ENCODE measurements at regions not wholly inside any gene's neighbourhood (a gene's known extent, or its start where the extent isn't known, plus 50 kb on each side); places are given as distances from the start of the nearest gene placed in this dataset.

DNA sequence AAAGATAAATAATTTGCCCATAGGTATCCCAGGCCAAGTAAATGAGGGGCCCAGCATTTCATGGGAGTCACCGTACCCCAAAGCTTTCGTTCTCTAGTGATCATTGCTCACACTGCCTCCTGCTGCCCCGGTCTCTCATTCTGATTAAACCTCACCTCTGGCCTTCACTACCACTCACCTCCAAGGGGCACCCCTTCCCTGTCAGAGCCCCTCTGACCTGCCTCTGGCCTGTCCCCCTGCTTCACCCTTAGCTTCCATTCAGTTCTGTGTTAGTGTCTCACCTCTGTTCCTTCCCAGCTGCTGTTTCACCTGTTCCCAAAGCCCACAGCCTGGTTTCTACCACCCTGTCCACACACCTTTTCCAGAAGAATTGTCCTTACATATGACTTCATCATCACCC, 150.3 kb upstream of the E2F8 start:
- Histone ChIP-seq H3K79me1 (ENCODE audit: low read depth, low read length) (no peaks in the 10 kb centered on the region), H3K56ac (replicated peaks; ENCODE audit: insufficient read length, low read depth, low read length) (no peak overlapping the region), H3K27me3 (replicated peaks in 1 of 4; ENCODE audit: control insufficient read depth in 3 of 4, extremely low read depth in 1 of 4, insufficient read depth in 3 of 4, low read length in 3 of 4) (no peaks in the 10 kb centered on the region; a peak in 1 of 7 replicates), H3K27ac (ENCODE audit: low read depth, low read length) (no peak overlapping the region), H4K5ac (ENCODE audit: insufficient read length, low read depth, low read length) (no peak overlapping the region), H2AFZ (ENCODE audit: low read length) (no peak overlapping the region), H4K91ac (replicated peaks; ENCODE audit: insufficient read length, low read length) (no peak overlapping the region), H4K20me1 (replicated peaks in 1 of 2; ENCODE audit: control insufficient read depth in 1 of 2, insufficient read depth in 2 of 2, low read length in 2 of 2) (no peaks in the 10 kb centered on the region), H4K8ac (ENCODE audit: extremely low read depth, insufficient read depth, low read length) (no peak overlapping the region), H3K23ac (ENCODE audit: insufficient read length) (no peak overlapping the region), H3K36me3 (ENCODE audit: control insufficient read depth in 2 of 4, insufficient read depth in 4 of 4, low read length in 3 of 4) (no peaks in the 10 kb centered on the region), H3K4me1 (replicated peaks in 1 of 4; ENCODE audit: control insufficient read depth in 3 of 4, insufficient read depth in 4 of 4, low read length in 3 of 4) (peaks cover 1 to 8% (median 5%) of the 10 kb centered on the region in 4 experiments; a peak in 4 of 7 replicates), H2AK5ac (ENCODE audit: low read depth, low read length) (no peak overlapping the region), H2BK15ac (ENCODE audit: low read length) (no peak overlapping the region), H3K4me3 (ENCODE audit: extremely low read depth in 1 of 4, insufficient read depth in 2 of 4, low read depth in 3 of 4, low read length in 4 of 4) (no peak overlapping the region), H3K14ac (ENCODE audit: insufficient read length) (no peak overlapping the region), H3K4ac (replicated peaks; ENCODE audit: insufficient read length, low read depth, low read length) (no peak overlapping the region), H3K4me2 (ENCODE audit: insufficient read depth in 1 of 2, low read depth in 2 of 2, low read length in 2 of 2) (no peak overlapping the region), H2BK12ac (ENCODE audit: low read depth, low read length) (no peak overlapping the region), H3K18ac (ENCODE audit: extremely low read depth, low read length) (no peak overlapping the region), H3K9me3 (ENCODE audit: insufficient read depth in 2 of 2, low read depth in 1 of 2, low read length in 1 of 2) (no peaks in the 10 kb centered on the region), H3K9ac (replicated peaks in 1 of 4; ENCODE audit: extremely low read depth in 1 of 4, low read depth in 3 of 4, low read length in 3 of 4) (no peak overlapping the region), H2BK5ac (ENCODE audit: low read depth, low read length) (no peak overlapping the region), H2BK20ac (ENCODE audit: low read length) (no peak overlapping the region), H3K79me2 (ENCODE audit: control insufficient read depth in 1 of 2, insufficient read depth in 2 of 2, low read length in 2 of 2) (no peaks in the 10 kb centered on the region), H3K23me2 (ENCODE audit: low read depth, low read length) (no peaks in the 10 kb centered on the region), H2BK120ac (replicated peaks; ENCODE audit: low read depth, low read length) (no peak overlapping the region)
- DNase-seq (ENCODE audit: low read depth in 1 of 2, low spot score in 2 of 2) (no peak), FAIRE-seq (no peak)
- ChIA-PET CTCF (ENCODE audit: partially characterized antibody) (no interaction called here), POLR2A (ENCODE audit: partially characterized antibody) (no interaction called here)
- WGBS, 2 experiments (ENCODE audit: extremely low coverage in 1 of 2, insufficient coverage in 1 of 2, insufficient read length in 1 of 2, insufficient replicate concordance in 2 of 2, low coverage in 1 of 2, low lambda C conversion rate in 2 of 2, missing lambda C conversion rate in 1 of 2): 87% methylated on average over 3 of the region's 3 CpGs; no CpG with 5 or more reads in 1 of the 2 experiments
- TF ChIP-seq TCF12 (IDR thresholded peaks at IDR 0.05; ENCODE audit: low read depth, low read length) (no peak), CREB1 (IDR thresholded peaks at IDR 0.05) (no peak), JUND (IDR thresholded peaks at IDR 0.05; ENCODE audit: low read length) (no peak), SP2 (IDR thresholded peaks at IDR 0.05; ENCODE audit: low read length) (no peak), HDAC2 (IDR thresholded peaks at IDR 0.05; ENCODE audit: borderline replicate concordance in 1 of 2, low read depth in 2 of 2, low read length in 2 of 2) (no peak), SIX5 (IDR thresholded peaks at IDR 0.05; ENCODE audit: low read depth, low read length) (no peak), TEAD4 (IDR thresholded peaks at IDR 0.05; ENCODE audit: low read depth, low read length) (no peak), ZNF274 (IDR thresholded peaks at IDR 0.05; ENCODE audit: borderline replicate concordance, extremely low read depth, low read length) (no peak), ASH2L (IDR thresholded peaks at IDR 0.05; ENCODE audit: low read length) (no peak), SIRT6 (IDR thresholded peaks at IDR 0.05; ENCODE audit: low read length) (no peak), FOSL1 (IDR thresholded peaks at IDR 0.05; ENCODE audit: insufficient read depth, low read depth, low read length) (no peak), SAP30 (IDR thresholded peaks at IDR 0.05; ENCODE audit: insufficient read depth, insufficient replicate concordance, low read length) (no peak), EZH2 (IDR thresholded peaks at IDR 0.05; ENCODE audit: low read depth, low read length, severe bottlenecking) (no peak), RNF2 (IDR thresholded peaks at IDR 0.05; ENCODE audit: borderline replicate concordance, low read depth, low read length, missing control alignments, poor library complexity, severe bottlenecking) (no peak), TBP (IDR thresholded peaks at IDR 0.05; ENCODE audit: low read depth, low read length) (no peak), CHD1 (IDR thresholded peaks at IDR 0.05; ENCODE audit: low read depth, low read length) (no peak)
